ENCODE measurements at regions not wholly inside any gene's neighbourhood (a gene's known extent, or its start where the extent isn't known, plus 50 kb on each side); places are given as distances from the start of the nearest gene placed in this dataset.
"Not testable (repeated sequence)": the region's sequence is repeated elsewhere in the genome, so short reads cannot be mapped to it uniquely, and the experiment has no call there.

GRCh38 chr5:12607817-12608216 is 703.6 kb upstream of the CTNND2 start:
- TF ChIP-seq CTCF (IDR thresholded peaks at IDR 0.05 in 8 of 11, conservative IDR thresholded peaks at IDR 0.05 in 3 of 11); POLR2A (IDR thresholded peaks at IDR 0.05): not testable (repeated sequence)
